Stimulated activated CD8-positive, alpha-beta memory T cell treated with anti-CD3 and anti-CD28 coated beads, Interleukin-12 subunit alpha, Interleukin-12 subunit beta, amount 100 ng/mL, for 24 hours (primary cell): ENCODE measurements at regions not wholly inside any gene's neighbourhood (a gene's known extent, or its start where the extent isn't known, plus 50 kb on each side); places are given as distances from the start of the nearest gene placed in this dataset.
"Not testable (repeated sequence)": the region's sequence is repeated elsewhere in the genome, so short reads cannot be mapped to it uniquely, and the experiment has no call there.

Experiments used
- DNase-seq: peaks from one replicate; pipeline ENCODE4 v3.0.0-alpha.2; 2020; ENCODE audit errors: extremely low read depth

- DNase-seq = no peak
Observed at GRCh38 chr22:48488611-48489511, 1338.8 kb downstream of the BRD1 start.

DNA sequence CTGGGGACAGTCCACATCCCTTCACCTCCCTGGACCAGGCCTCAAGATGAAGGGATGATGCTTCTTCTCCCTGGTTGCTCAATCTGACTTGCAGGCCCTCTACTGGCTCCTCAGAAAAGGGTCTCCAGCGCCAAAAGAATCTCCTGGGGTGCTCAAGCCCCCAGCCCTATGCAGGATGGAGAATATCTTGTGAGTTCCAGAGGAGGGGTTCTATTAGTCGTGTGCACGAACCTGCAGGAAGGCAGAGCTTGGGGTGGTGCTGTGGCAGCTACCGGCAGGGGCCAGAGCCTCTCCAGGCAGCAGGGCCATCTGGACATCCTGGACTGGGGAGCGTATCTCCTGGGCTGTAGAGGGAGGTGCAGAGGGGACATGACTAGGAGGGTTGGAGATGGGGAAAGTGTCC lies 1339.5 kb downstream of the BRD1 start:
- DNase-seq = no peak

DNA sequence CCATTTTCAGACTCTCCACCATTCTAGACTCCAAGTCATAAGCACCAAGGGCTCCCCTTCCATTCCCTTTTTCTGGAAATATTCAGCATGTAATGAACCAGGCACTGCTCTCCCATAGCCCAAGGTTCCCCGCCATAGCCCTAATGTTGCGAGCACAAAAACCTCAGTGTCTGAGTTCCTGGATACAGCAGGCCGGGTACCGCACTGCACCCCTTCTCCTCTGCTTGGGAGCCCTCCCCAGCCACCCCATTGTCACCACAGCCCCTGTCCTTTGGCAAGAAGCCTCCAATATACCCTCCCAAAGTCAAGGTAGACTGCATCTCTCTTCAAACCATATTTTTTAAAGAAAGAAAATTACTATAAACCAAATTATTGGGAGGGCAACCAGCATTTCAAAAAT lies 1341.1 kb downstream of the BRD1 start:
- DNase-seq = no peak

GRCh38 chr22:48486134-48486532 lies 1341.5 kb downstream of the BRD1 start:
- DNase-seq = no peak

DNA sequence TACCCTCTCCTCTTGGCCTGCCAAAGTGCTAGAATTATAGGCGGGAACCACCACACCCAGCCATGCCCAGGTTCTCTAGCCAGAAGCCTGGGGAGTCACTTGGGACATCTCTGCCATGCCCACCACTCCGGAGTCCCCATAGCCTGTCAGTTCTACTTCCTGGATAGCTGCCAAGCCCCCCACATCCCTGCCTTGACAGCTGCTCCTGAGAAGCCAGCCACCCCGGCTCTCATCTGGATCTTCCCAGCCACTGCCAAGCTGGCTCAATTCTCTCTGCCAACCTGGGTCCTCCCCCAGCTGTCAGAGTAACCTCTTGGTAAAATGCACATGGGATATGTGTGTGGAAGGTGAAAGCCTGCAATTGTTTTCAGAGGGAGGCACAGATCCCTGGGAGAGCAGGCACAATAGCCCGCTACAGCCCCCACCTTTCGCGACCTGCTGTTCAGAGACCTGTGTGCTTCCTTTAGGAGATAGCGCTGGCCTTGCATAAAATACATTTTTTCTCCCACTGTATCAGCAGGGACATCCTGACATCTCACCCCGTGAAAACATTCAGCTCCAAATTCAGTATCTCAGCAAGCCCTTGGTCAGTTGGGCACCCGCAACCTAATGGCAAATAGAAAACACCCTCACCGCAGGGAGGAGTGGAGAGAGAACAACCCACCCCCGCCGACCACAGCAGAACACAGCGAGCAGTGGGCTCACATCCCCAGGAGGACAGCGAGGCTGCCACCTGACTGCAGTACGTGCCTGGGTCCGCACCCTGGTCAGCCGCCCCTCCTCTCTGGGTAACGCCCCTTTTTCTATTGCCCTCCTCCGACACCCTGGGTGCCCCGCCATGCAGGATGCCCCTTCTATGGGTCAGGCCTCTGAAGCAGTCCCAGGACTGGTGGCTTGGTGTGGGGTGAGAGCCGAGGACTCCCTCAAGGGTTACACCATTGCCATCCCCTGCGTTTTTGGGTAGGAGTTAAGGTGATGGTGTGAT lies 1342.2 kb downstream of the BRD1 start:
- no peak for DNase-seq

DNA sequence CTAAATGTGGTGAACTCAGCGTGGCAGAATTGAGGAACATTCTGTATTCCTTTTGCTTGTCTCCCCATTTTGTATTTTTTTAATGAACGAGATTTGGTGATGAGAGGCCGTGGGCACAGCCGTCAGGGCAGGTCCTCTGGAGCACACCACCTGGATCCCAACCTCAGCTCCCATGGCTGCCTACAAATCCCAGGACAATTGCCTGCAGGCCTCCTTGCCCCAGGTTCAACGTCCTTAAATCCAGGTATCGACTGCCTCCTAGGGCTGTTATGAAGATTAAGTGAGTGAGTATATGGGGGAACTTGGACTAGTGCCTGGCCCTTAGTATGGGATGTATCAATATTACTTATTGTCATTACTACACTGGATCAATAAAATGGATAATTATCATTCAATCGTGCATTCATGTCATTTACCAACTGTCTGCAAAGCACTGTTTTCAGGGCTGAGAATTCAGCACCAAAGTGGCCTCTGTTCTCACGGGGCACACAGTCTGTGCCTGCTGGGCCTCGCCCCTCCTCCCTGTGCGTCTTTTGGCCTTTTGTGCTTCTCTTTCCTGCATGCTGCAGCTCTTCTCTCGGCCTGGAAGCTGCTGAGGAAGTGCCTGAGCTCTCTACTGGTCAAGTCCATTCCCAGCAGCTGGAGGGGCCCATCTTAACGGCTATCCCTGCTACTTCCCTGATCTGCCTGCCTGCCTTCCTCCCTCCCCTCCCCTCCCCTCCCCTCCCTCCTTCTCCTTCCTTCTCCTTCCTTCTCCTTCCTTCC lies 1343.7 kb downstream of the BRD1 start:
- no peak for DNase-seq

GRCh38 chr22:48482771-48483170 lies 1344.9 kb downstream of the BRD1 start:
- no peak for DNase-seq

- not testable (repeated sequence) for DNase-seq
Observed at GRCh38 chr22:48482198-48482597, 1345.5 kb downstream of the BRD1 start.

DNA sequence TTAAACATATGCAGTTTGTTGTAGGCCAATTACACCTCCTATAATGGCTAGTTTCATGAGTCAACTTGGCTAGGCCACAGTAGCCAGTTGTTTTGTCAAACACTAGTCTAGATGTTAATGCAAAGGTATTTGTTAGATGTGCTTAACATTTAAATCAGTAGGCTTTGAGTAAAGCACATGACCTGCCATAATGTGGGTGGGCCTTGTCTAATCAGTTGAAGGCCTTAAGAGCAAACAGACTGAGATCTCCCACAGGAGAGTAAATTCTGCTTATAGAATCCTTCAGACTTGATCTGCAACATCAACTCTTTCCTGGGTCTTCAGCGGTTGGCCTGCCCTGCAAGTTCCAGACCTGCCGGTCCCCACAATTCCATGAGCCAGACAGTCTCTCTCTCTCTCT lies 1345.9 kb downstream of the BRD1 start:
- no peak for DNase-seq

DNA sequence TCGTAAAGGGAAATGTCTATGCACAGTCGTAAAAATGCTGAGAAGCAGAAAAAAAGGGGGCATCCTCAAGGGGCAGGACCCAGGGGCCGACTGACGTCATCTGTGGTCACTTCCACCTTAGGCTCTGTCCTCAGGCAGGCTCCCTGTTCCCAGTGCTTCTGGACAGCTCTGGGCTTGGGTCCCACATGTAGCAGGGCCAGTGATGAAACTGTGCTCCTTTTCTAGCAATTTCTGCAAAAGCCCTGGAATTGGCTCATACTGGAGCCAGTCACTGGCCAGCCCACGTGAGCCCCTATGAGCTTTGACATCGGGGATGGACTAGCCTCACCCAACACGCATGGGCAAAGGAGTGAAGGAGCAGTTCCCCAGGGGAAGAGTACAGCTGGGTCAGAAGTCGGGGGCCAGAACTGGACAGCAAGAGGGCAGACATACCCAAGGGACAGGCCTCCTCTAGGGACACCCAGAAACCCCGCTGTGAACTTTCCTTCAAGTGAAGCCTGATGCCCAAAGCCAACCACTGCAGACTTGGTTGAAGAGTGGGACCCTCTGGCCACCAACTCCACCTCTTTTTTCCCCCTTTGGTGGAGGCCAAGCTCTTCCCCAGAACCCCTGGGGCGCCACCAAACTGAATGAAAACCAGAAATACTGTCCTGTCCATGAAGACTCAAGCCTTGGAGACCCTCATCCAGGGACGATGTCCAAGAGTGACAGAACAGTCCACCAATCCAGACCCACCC lies 1349.0 kb downstream of the BRD1 start:
- DNase-seq = no peak

DNA sequence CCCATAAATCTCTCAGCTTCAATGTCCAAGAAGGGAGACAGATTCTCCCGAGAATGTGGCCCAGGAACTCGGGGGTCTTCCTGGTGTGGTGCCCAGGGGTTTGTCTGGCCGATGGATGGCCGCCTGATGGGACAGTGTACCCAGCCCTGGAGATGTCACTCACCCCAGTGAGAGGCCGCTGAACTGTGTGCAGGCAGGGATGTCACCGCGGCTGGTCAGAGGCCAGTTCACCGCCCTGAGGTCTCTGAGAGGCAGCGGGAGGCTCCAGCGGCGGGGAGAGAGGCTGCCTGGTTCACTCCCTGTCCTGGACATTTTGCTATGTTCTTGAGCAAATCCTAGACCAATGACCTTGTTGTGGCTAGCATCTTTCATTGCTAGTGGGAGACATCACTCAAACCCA lies 1349.5 kb downstream of the BRD1 start:
- DNase-seq = no peak

DNA sequence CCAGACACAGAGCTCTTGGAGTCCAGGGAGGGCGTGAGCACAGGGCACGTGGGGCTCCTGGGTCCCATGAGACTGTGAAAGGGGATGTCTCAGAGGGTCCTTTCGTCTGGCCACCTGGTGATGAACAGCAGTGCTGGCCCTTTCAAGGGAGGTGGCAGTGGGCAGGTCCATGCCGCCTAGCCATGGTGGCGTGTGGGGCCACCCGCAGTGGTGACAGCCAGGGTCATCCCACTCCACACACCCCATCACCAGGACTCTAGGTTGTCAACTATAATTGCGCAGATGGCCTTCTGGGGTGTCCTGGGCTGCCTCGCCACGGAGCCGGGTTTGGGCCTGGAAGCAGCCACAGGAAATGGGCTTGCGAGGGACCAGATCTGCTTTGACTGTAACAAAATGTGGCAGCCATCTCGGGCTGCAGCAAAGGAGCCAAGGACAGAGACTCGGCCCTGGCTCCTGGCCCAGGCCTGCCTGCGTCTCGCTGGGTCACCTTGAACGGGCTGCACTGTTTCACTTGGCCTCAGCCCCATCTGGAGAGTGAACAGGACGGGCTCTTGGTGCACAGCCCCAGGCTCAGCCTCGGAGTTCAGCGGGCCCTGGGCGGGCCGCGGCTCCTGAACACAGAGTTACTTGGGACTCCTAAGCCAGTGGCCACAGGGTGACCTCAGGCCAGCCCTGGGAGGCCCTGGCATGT lies 1350.5 kb downstream of the BRD1 start:
- DNase-seq = no peak

DNA sequence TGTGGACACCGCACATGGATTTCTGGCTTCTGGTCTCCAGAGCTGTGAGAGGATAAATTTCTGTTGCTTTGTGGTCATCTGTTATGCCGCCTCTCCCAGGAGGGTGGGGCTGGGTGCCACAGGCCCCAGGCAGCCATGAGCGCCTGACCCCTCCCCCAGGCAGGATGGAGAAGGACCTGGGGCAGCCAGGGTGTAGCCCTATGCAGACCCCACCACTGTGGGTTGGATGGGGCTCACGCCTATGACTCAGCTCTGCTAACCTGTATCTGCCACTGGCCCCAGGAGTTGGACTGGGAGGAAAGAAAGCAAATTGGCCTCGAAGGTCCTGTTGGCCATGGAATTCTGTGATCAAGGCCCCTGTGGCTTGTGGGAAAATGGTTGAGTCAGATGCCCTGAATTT lies 1351.1 kb downstream of the BRD1 start:
- DNase-seq = no peak

DNA sequence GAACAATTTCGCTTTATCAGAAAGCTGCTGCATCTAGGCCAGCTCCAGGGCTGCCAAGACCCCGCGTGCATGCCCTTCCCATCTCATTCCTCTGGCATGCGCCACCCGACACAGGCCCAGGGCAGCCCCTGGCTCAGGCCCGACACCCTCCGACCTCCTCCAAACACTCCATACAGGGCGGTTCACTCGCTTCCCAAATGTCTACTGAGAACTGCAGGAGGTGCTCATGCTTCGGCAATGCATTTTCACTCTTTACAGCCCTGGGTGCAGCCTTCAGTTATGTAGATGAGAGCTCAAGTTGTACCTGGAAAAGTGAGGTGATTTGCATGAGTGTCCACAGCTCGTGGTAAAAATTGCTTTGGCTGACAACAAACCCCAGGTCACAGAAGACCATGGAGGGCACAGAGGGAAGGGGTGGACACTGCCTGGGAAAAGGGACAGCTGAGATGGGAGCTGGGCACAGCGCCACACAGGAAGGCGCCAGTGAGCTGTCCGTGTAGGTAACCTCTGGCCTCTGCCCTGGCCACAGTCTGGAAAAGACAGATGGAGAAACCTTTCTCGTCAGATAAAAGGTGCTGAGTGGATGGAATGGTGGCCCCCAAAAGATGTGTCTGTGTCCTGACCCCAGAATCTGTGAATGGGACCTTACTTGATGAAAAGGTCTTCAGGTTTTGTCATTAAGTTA lies 1351.9 kb downstream of the BRD1 start:
- DNase-seq = no peak

GRCh38 chr22:48474881-48475280 lies 1352.8 kb downstream of the BRD1 start:
- DNase-seq = no peak

DNA sequence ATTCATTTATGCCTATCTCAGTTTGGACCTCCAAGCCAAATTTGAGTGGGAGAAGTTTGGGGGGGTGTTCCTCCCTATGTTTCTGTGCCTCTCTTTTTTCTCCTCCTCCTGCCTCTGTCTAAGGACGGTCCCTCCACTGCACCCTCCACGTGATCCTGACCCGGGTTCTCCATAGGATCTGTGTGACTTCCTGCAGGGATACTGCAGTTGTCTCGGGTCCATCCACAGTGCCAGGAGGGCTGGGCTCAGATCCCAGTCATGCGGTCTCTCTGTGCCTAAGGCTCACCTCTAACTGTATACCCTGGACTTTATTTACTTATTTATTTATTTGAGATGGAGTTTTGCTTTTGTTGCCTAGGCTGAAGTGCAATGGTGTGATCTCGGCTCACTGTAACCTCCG lies 1354.5 kb downstream of the BRD1 start:
- no peak for DNase-seq

DNA sequence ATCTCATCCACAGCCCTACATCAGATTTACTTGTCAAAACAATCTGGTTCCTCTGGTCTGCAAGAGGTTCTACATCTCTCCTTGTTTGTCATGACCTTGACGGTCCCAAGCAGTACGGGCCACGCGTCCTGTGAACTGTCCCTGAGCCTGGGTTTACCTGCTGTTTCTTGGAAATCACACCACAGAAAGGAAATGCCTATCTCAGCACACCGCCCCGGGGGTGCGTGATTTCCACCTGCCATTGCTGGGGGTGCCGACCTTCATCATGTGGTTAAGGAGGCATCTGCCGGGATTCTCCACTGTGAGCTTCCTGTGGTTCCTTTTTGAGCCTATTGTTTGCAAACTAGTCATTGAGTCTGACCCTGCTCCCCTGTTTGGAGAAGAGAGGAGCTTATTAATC lies 1363.4 kb downstream of the BRD1 start:
- DNase-seq = no peak

GRCh38 chr22:48459859-48460823 lies 1367.5 kb downstream of the BRD1 start:
- DNase-seq = no peak

DNA sequence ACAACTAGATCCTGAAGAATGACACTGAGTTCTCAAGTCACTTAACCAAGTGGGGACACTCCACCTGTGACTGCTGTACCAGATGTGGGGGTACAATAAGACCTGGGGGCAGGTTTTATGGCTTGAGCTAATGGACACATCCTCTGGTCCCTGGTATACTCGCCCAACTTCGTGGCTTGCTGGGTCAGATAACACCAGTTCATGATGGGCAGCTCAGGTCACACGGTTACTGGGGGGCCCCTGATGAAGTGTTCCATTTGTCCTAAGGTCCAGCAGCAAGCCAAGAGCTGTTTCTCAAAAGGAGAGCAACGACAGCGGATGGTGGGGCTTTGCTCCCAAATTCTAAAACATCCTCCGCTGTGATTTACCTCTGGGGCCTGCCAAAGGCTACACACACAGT lies 1368.4 kb downstream of the BRD1 start:
- DNase-seq = no peak
